Naive thymus-derived CD8-positive, alpha-beta T cell (primary cell): ENCODE measurements at regions not wholly inside any gene's neighbourhood (a gene's known extent, or its start where the extent isn't known, plus 50 kb on each side); places are given as distances from the start of the nearest gene placed in this dataset.
"Not testable (repeated sequence)": the region's sequence is repeated elsewhere in the genome, so short reads cannot be mapped to it uniquely, and the experiment has no call there.

ENCODE experiments used
- ATAC-seq, 2 donors: fragments of 150-1000 bp; cut with Tn5 transposase in 1 of 2; sonication (Bioruptor Pico), chemical (Tn5 transposase) in 1 of 2; 1 replicate in 1 of 2; 2 replicates in 1 of 2; pipeline ENCODE4 v1.10.0; 2021; ENCODE audit warnings: mild to moderate bottlenecking in 2 of 2, moderate library complexity in 2 of 2
- POLR2A ChIA-PET: fragments of 350-600 bp; sonication (Branson Sonifier 250); formaldehyde crosslinking; loops from one replicate; lab custom pipeline; 2021; ENCODE audit warnings: antibody characterized with exemption; lab: Charles Lee
- DNase-seq, 10 donors: peaks; one replicate each; pipeline versions ENCODE4 v3.0.0 to v3.0.0-alpha.2; 2020 to 2022
- H3K27ac Mint-ChIP-seq, 10 donors: one replicate each; pipeline ENCODE4 v1.8.0; 2020 to 2022; ENCODE audit warnings: mild to moderate bottlenecking in 10 of 10, mixed read lengths in 10 of 10, moderate library complexity in 4 of 10, inconsistent platforms in 1 of 10
- H3K27me3 Mint-ChIP-seq, 5 donors: one replicate each; pipeline ENCODE4 v1.8.0; 2021 to 2022; ENCODE audit warnings: mixed read lengths in 5 of 5
- H3K36me3 Mint-ChIP-seq, 3 donors: one replicate each; pipeline ENCODE4 v1.8.0; 2020 to 2022; ENCODE audit warnings: mixed read lengths in 3 of 3, mild to moderate bottlenecking in 2 of 3, inconsistent platforms in 1 of 3
- H3K4me1 Mint-ChIP-seq, 4 donors: one replicate each; pipeline ENCODE4 v1.8.0; 2021 to 2022; ENCODE audit warnings: mixed read lengths in 4 of 4
- H3K4me3 Mint-ChIP-seq, 10 donors: one replicate each; pipeline ENCODE4 v1.8.0; 2020 to 2022; ENCODE audit warnings: mild to moderate bottlenecking in 10 of 10, mixed read lengths in 10 of 10, moderate library complexity in 6 of 10, inconsistent platforms in 1 of 10
- H3K9me3 Mint-ChIP-seq, 9 donors: one replicate each; pipeline ENCODE4 v1.8.0; 2020 to 2022; ENCODE audit warnings: mixed read lengths in 9 of 9, mild to moderate bottlenecking in 3 of 9, inconsistent platforms in 1 of 9, moderate library complexity in 1 of 9

- DNase-seq (no peak), ATAC-seq (no peak)
- no peak overlapping the region for H3K27ac Mint-ChIP-seq
- no peaks in the 10 kb centered on the region for H3K4me1 Mint-ChIP-seq
- H3K36me3 Mint-ChIP-seq, result peaks cover 0 to 28% (median 13%) of the 10 kb centered on the region in 3 donors
- peaks cover 4 to 30% (median 17%) of the 10 kb centered on the region in 9 donors for H3K9me3 Mint-ChIP-seq
- no peak overlapping the region for H3K4me3 Mint-ChIP-seq
- POLR2A ChIA-PET, result no interaction called here
- no peaks in the 10 kb centered on the region for H3K27me3 Mint-ChIP-seq
Observed at GRCh38 chr20:24418731-24419130, 50.7 kb upstream of the SYNDIG1 start.

GRCh38 chr20:24417485-24417884, 51.9 kb upstream of the SYNDIG1 start:
- Mint-ChIP-seq H3K27me3 (no peaks in the 10 kb centered on the region), H3K27ac (no peak overlapping the region), H3K4me1 (no peaks in the 10 kb centered on the region), H3K9me3 (peaks cover 4 to 30% (median 17%) of the 10 kb centered on the region in 9 donors), H3K4me3 (no peak overlapping the region), H3K36me3 (peaks cover 0 to 28% (median 13%) of the 10 kb centered on the region in 3 donors)
- POLR2A ChIA-PET, result no interaction called here
- DNase-seq (no peak), ATAC-seq (no peak)

- H3K27me3 Mint-ChIP-seq, H3K4me3 Mint-ChIP-seq, ATAC-seq, H3K4me1 Mint-ChIP-seq, POLR2A ChIA-PET, DNase-seq, H3K27ac Mint-ChIP-seq: not testable (repeated sequence)
- peaks cover 4 to 30% (median 17%) of the 10 kb centered on the region in 9 donors for H3K9me3 Mint-ChIP-seq
- peaks cover 0 to 28% (median 13%) of the 10 kb centered on the region in 3 donors for H3K36me3 Mint-ChIP-seq
Observed at GRCh38 chr20:24415444-24415843, 54.0 kb upstream of the SYNDIG1 start.

- ATAC-seq, result no peak
- H3K4me1 Mint-ChIP-seq, result peaks cover 4 to 11% (median 8%) of the 10 kb centered on the region in 4 donors
- no peaks in the 10 kb centered on the region for H3K27me3 Mint-ChIP-seq
- no peak overlapping the region for H3K4me3 Mint-ChIP-seq
- H3K27ac Mint-ChIP-seq, result no peak overlapping the region
- POLR2A ChIA-PET, result no interaction called here
- peaks cover 4 to 27% (median 15%) of the 10 kb centered on the region in 9 donors for H3K9me3 Mint-ChIP-seq
- H3K36me3 Mint-ChIP-seq, result peaks cover 0 to 28% (median 13%) of the 10 kb centered on the region in 3 donors
- no peak for DNase-seq
Observed at GRCh38 chr20:24411834-24412216, 57.6 kb upstream of the SYNDIG1 start.

- Mint-ChIP-seq H3K9me3 (peaks cover under 1 to 21% (median 10%) of the 10 kb centered on the region in 9 donors), H3K36me3 (peaks cover 0 to 24% (median 10%) of the 10 kb centered on the region in 3 donors), H3K27ac (peak overlapping the region in 1 of 10 donors; percentile 34), H3K4me1 (peaks cover 10 to 17% (median 14%) of the 10 kb centered on the region in 4 donors), H3K27me3 (no peaks in the 10 kb centered on the region), H3K4me3 (no peak overlapping the region)
- ATAC-seq (no peak), DNase-seq (no peak)
- POLR2A ChIA-PET, result no interaction called here
Observed at GRCh38 chr20:24411003-24411833, 58.2 kb upstream of the SYNDIG1 start.

- peak overlapping the region in 8 of 10 donors; percentile 27 to 63 (median 57) for H3K4me3 Mint-ChIP-seq
- DNase-seq, result no peak
- H3K4me1 Mint-ChIP-seq, result peaks cover 15 to 24% (median 21%) of the 10 kb centered on the region in 4 donors
- ATAC-seq, result no peak
- peaks cover 0 to 4% (median 0%) of the 10 kb centered on the region in 3 donors for H3K36me3 Mint-ChIP-seq
- peak overlapping the region in 9 of 10 donors; percentile 17 to 87 (median 58) for H3K27ac Mint-ChIP-seq
- H3K27me3 Mint-ChIP-seq, result no peaks in the 10 kb centered on the region
- no peaks in the 10 kb centered on the region for H3K9me3 Mint-ChIP-seq
- POLR2A ChIA-PET, result no interaction called here
Observed at GRCh38 chr20:24407151-24407550, 62.3 kb upstream of the SYNDIG1 start.

GRCh38 chr20:24406750-24407149, 62.7 kb upstream of the SYNDIG1 start:
- H3K27me3 Mint-ChIP-seq, result no peaks in the 10 kb centered on the region
- peaks cover 0 to 4% (median 0%) of the 10 kb centered on the region in 3 donors for H3K36me3 Mint-ChIP-seq
- peak overlapping the region; percentile 17 to 87 (median 70) for H3K27ac Mint-ChIP-seq
- ATAC-seq, result peak; percentile 35 to 48
- no peak for DNase-seq
- no peaks in the 10 kb centered on the region for H3K9me3 Mint-ChIP-seq
- H3K4me3 Mint-ChIP-seq, result peak overlapping the region in 8 of 10 donors; percentile 27 to 69 (median 58)
- POLR2A ChIA-PET, result no interaction called here
- peaks cover 15 to 24% (median 21%) of the 10 kb centered on the region in 4 donors for H3K4me1 Mint-ChIP-seq

GRCh38 chr20:24406251-24406650, 63.2 kb upstream of the SYNDIG1 start:
- DNase-seq, result no peak
- Mint-ChIP-seq H3K4me3 (peak overlapping the region in 7 of 10 donors; percentile 45 to 69 (median 58)), H3K9me3 (peaks cover 0 to under 1% (median 0%) of the 10 kb centered on the region in 9 donors), H3K4me1 (peaks cover 15 to 24% (median 21%) of the 10 kb centered on the region in 4 donors), H3K36me3 (peaks cover 0 to 4% (median 0%) of the 10 kb centered on the region in 3 donors), H3K27ac (peak overlapping the region in 9 of 10 donors; percentile 4 to 87 (median 70)), H3K27me3 (no peaks in the 10 kb centered on the region)
- POLR2A ChIA-PET, result no interaction called here
- peak in 1 of 2 donors; percentile 62 for ATAC-seq

- Mint-ChIP-seq H3K4me3 (peak overlapping the region in 1 of 10 donors; percentile 63), H3K27ac (peak overlapping the region in 7 of 10 donors; percentile 53 to 87 (median 74)), H3K27me3 (no peaks in the 10 kb centered on the region), H3K4me1 (peaks cover 15 to 24% (median 21%) of the 10 kb centered on the region in 4 donors), H3K9me3 (peaks cover 0 to 5% (median 3%) of the 10 kb centered on the region in 9 donors), H3K36me3 (peaks cover 0 to 6% (median 2%) of the 10 kb centered on the region in 3 donors)
- ATAC-seq, result no peak
- POLR2A ChIA-PET, result no interaction called here
- no peak for DNase-seq
Observed at GRCh38 chr20:24405810-24406209, 63.6 kb upstream of the SYNDIG1 start.

- no peak overlapping the region for H3K27ac Mint-ChIP-seq
- H3K4me3 Mint-ChIP-seq, result no peak overlapping the region
- POLR2A ChIA-PET, result no interaction called here
- peaks cover 17 to 29% (median 21%) of the 10 kb centered on the region in 4 donors for H3K4me1 Mint-ChIP-seq
- ATAC-seq (no peak), DNase-seq (no peak)
- H3K36me3 Mint-ChIP-seq, result peaks cover 0 to 11% (median 5%) of the 10 kb centered on the region in 3 donors
- H3K9me3 Mint-ChIP-seq, result peaks cover 0 to 24% (median 6%) of the 10 kb centered on the region in 9 donors
- H3K27me3 Mint-ChIP-seq, result no peaks in the 10 kb centered on the region
Observed at GRCh38 chr20:24403406-24403805, 66.0 kb upstream of the SYNDIG1 start.

- Mint-ChIP-seq H3K27me3 (no peaks in the 10 kb centered on the region), H3K4me3 (no peak overlapping the region), H3K27ac (no peak overlapping the region), H3K9me3 (peaks cover 0 to 29% (median 10%) of the 10 kb centered on the region in 9 donors), H3K4me1 (peaks cover 16 to 22% (median 16%) of the 10 kb centered on the region in 4 donors), H3K36me3 (peaks cover 0 to 12% (median 5%) of the 10 kb centered on the region in 3 donors)
- POLR2A ChIA-PET, result no interaction called here
- ATAC-seq (no peak), DNase-seq (no peak)
Observed at GRCh38 chr20:24402188-24402587, 67.2 kb upstream of the SYNDIG1 start.

GRCh38 chr20:24395151-24395550, 74.3 kb upstream of the SYNDIG1 start:
- H3K4me1 Mint-ChIP-seq, result peaks cover 8 to 12% (median 11%) of the 10 kb centered on the region in 4 donors
- POLR2A ChIA-PET, result no interaction called here
- H3K9me3 Mint-ChIP-seq, result peaks cover 0 to 20% (median 7%) of the 10 kb centered on the region in 9 donors
- no peak for ATAC-seq
- no peak for DNase-seq
- H3K27me3 Mint-ChIP-seq, result peaks cover 0 to 2% (median 0%) of the 10 kb centered on the region in 5 donors
- peaks cover 0 to 6% (median 0%) of the 10 kb centered on the region in 3 donors for H3K36me3 Mint-ChIP-seq
- no peak overlapping the region for H3K4me3 Mint-ChIP-seq
- peak overlapping the region in 1 of 10 donors; percentile 81 for H3K27ac Mint-ChIP-seq

GRCh38 chr20:24393903-24394302, 75.5 kb upstream of the SYNDIG1 start:
- Mint-ChIP-seq H3K4me1 (peaks cover 18 to 24% (median 20%) of the 10 kb centered on the region in 4 donors), H3K27ac (no peak overlapping the region), H3K36me3 (peaks cover 0 to 6% (median 0%) of the 10 kb centered on the region in 3 donors), H3K27me3 (peaks cover 0 to 2% (median 0%) of the 10 kb centered on the region in 5 donors), H3K4me3 (no peak overlapping the region), H3K9me3 (peaks cover 0 to 10% (median 5%) of the 10 kb centered on the region in 9 donors)
- DNase-seq, result no peak
- POLR2A ChIA-PET, result no interaction called here
- no peak for ATAC-seq
